Adrenal gland (tissue), 5 donors: ENCODE measurements at regions not wholly inside any gene's neighbourhood (a gene's known extent, or its start where the extent isn't known, plus 50 kb on each side); places are given as distances from the start of the nearest gene placed in this dataset.

ENCODE experiments used
- CTCF ChIP-seq, 6 experiments: fragments of 450-650 bp in 4 of 6; fragments of 200-600 bp in 2 of 6; sonication (generic) in 1 of 6; IDR thresholded peaks; 1 replicate in 5 of 6; 2 replicates in 1 of 6; pipeline versions ENCODE4 v1.5.1 to v1.8.0; 2016 to 2021; ENCODE audit warnings: antibody characterized with exemption in 6 of 6, mild to moderate bottlenecking in 2 of 6, moderate library complexity in 1 of 6
- POLR2A ChIP-seq, 2 donors: fragments of 450-650 bp; IDR thresholded peaks; one replicate each; pipeline ENCODE4 v1.6.1; 2017; ENCODE audit warnings: antibody characterized with exemption in 2 of 2, mild to moderate bottlenecking in 2 of 2, moderate library complexity in 1 of 2
- donor health status: DM: no; HTN: no; CAD: no.

DNA sequence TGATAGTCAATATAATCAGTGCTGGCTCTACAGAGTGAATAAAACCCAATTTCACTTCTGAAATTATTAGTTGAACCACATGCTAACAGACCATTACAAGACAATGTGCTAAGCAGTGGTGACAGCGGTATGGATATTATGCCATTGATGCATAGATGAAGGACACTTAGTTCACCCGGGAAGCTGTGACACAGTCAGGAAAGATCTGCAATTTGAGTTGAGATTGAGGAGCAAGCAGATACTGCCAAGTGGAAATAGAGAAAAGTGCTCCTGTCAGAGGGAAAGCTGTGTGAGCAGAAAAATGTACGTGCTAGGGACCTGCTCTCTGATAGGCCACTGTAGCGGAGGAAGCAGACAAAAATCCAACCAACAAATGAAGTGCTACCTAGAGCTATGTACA, 529.5 kb upstream of the CDH2 start:
- TF ChIP-seq CTCF (IDR thresholded peaks at IDR 0.05) (no peak), POLR2A (IDR thresholded peaks at IDR 0.05) (no peak)
